Activated CD4-positive, alpha-beta memory T cell treated with anti-CD3 and anti-CD28 coated beads, Interleukin-2, amount 10 ng/mL, durations not matched to agents 7 days and 5 days (primary cell): ENCODE measurements at regions not wholly inside any gene's neighbourhood (a gene's known extent, or its start where the extent isn't known, plus 50 kb on each side); places are given as distances from the start of the nearest gene placed in this dataset.
"Not testable (repeated sequence)": the region's sequence is repeated elsewhere in the genome, so short reads cannot be mapped to it uniquely, and the experiment has no call there.

Experiments used
- CTCF ChIA-PET: fragments of 350-600 bp; sonication (Branson Sonifier 250); formaldehyde crosslinking; loops from one replicate; lab custom pipeline; 2021; ENCODE audit warnings: antibody characterized with exemption, inconsistent platforms; lab: Charles Lee
- POLR2A ChIA-PET: fragments of 350-600 bp; sonication (Branson Sonifier 250); formaldehyde crosslinking; loops from one replicate; lab custom pipeline; 2021; ENCODE audit warnings: antibody characterized with exemption; lab: Charles Lee
- DNase-seq: peaks from one replicate; pipeline ENCODE4 v3.0.0-alpha.2; 2020
- H3K27ac Mint-ChIP-seq: one replicate; pipeline ENCODE4 v1.8.0; 2021; ENCODE audit warnings: mild to moderate bottlenecking, mixed read lengths
- H3K27me3 Mint-ChIP-seq: one replicate; pipeline ENCODE4 v1.8.0; 2021; ENCODE audit warnings: mixed read lengths
- H3K36me3 Mint-ChIP-seq: one replicate; pipeline ENCODE4 v1.8.0; 2021; ENCODE audit warnings: low read depth, mixed read lengths
- H3K4me1 Mint-ChIP-seq: one replicate; pipeline ENCODE4 v1.8.0; 2021; ENCODE audit warnings: mixed read lengths
- H3K4me3 Mint-ChIP-seq: one replicate; pipeline ENCODE4 v1.8.0; 2021; ENCODE audit warnings: mild to moderate bottlenecking, mixed read lengths
- H3K9me3 Mint-ChIP-seq: one replicate; pipeline ENCODE4 v1.8.0; 2021; ENCODE audit warnings: mixed read lengths

GRCh38 chr11:13560341-13560740 is 64.5 kb upstream of the PTH start:
- H3K9me3 Mint-ChIP-seq, H3K27me3 Mint-ChIP-seq, H3K4me3 Mint-ChIP-seq, H3K27ac Mint-ChIP-seq, DNase-seq, H3K4me1 Mint-ChIP-seq, POLR2A ChIA-PET, CTCF ChIA-PET, H3K36me3 Mint-ChIP-seq: not testable (repeated sequence)

DNA sequence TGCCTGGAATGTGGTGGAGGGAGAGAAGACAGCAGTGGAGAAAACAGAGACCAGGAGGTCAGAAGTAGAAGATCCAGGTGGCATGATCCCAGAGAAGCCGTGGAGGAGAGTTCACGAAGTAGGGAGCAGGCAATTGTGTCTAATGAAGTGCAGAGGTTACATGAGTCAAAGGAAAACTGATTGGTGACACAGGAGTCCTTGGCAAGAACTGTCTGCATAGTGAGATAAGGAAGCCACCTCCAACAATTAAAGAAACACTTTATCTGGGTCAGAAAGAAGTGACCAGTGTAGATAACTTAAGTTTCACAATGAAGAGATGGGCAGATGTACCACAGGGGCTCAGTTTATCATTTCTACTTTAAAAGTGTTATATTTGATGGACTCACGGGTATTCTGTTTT is 57.0 kb upstream of the PTH start:
- DNase-seq: no peak
- ChIA-PET POLR2A (no interaction called here), CTCF (no interaction called here)
- Mint-ChIP-seq H3K36me3 (no peaks in the 10 kb centered on the region), H3K4me1 (no peaks in the 10 kb centered on the region), H3K9me3 (peaks cover 5% of the 10 kb centered on the region), H3K27me3 (no peaks in the 10 kb centered on the region), H3K27ac (no peak overlapping the region), H3K4me3 (no peak overlapping the region)

- no peak overlapping the region for H3K27ac Mint-ChIP-seq
- H3K4me3 Mint-ChIP-seq: no peak overlapping the region
- POLR2A ChIA-PET: no interaction called here
- H3K4me1 Mint-ChIP-seq: no peaks in the 10 kb centered on the region
- H3K9me3 Mint-ChIP-seq: peaks cover 11% of the 10 kb centered on the region
- no peak for DNase-seq
- no peaks in the 10 kb centered on the region for H3K36me3 Mint-ChIP-seq
- no peaks in the 10 kb centered on the region for H3K27me3 Mint-ChIP-seq
- CTCF ChIA-PET: no interaction called here
Measured at GRCh38 chr11:13551834-13552233, 56.0 kb upstream of the PTH start.

- peaks cover 19% of the 10 kb centered on the region for H3K9me3 Mint-ChIP-seq
- CTCF ChIA-PET: interaction anchor here (0.5 kb wide), 1 partner anchor 166 kb away, joined by 4 read pairs; no protein-coding TSS in a partner anchor
- H3K36me3 Mint-ChIP-seq: no peaks in the 10 kb centered on the region
- no peaks in the 10 kb centered on the region for H3K27me3 Mint-ChIP-seq
- H3K4me3 Mint-ChIP-seq: no peak overlapping the region
- H3K27ac Mint-ChIP-seq: no peak overlapping the region
- DNase-seq: no peak
- POLR2A ChIA-PET: no interaction called here
- H3K4me1 Mint-ChIP-seq: no peaks in the 10 kb centered on the region
Measured at GRCh38 chr11:13550761-13551160, 55.0 kb upstream of the PTH start.

GRCh38 chr11:13546092-13546491 is 50.3 kb upstream of the PTH start:
- H3K36me3 Mint-ChIP-seq, H3K27me3 Mint-ChIP-seq, POLR2A ChIA-PET, H3K4me3 Mint-ChIP-seq, DNase-seq, H3K27ac Mint-ChIP-seq, H3K4me1 Mint-ChIP-seq, CTCF ChIA-PET: not testable (repeated sequence)
- peaks cover 29% of the 10 kb centered on the region for H3K9me3 Mint-ChIP-seq
